SKM-1 (cell line): ENCODE measurements at regions not wholly inside any gene's neighbourhood (a gene's known extent, or its start where the extent isn't known, plus 50 kb on each side); places are given as distances from the start of the nearest gene placed in this dataset.
A peak's percentile ranks its signal among the peaks of the same experiment; 100 is the strongest.

Experiments used
- DNase-seq: peaks from one replicate; lab custom pipeline; 2025; ENCODE audit not compliant: unreplicated experiment; lab: John Stamatoyannopoulos, UW

GRCh38 chr7:25926451-25926850 lies 225.5 kb upstream of the NFE2L3 start:
- DNase-seq: no peak

GRCh38 chr7:25926891-25927625 lies 224.9 kb upstream of the NFE2L3 start:
- DNase-seq: no peak

GRCh38 chr7:25927626-25927978 lies 224.4 kb upstream of the NFE2L3 start:
- no peak for DNase-seq

GRCh38 chr7:25928549-25929330 lies 223.3 kb upstream of the NFE2L3 start:
- DNase-seq: no peak

- DNase-seq: no peak
Observed at GRCh38 chr7:25929448-25929847, 222.6 kb upstream of the NFE2L3 start.

- DNase-seq: no peak
Observed at GRCh38 chr7:25930492-25931048, 221.4 kb upstream of the NFE2L3 start.

GRCh38 chr7:25931156-25931555 lies 220.8 kb upstream of the NFE2L3 start:
- no peak for DNase-seq

GRCh38 chr7:25933921-25934320 lies 218.1 kb upstream of the NFE2L3 start:
- no peak for DNase-seq

GRCh38 chr7:25940086-25940906 lies 211.7 kb upstream of the NFE2L3 start:
- no peak for DNase-seq

GRCh38 chr7:25944777-25945515 lies 207.1 kb upstream of the NFE2L3 start:
- no peak for DNase-seq

- DNase-seq: no peak
Observed at GRCh38 chr7:25945608-25946007, 206.4 kb upstream of the NFE2L3 start.

- no peak for DNase-seq
Observed at GRCh38 chr7:25946181-25946580, 205.8 kb upstream of the NFE2L3 start.

- no peak for DNase-seq
Observed at GRCh38 chr7:25947669-25948516, 204.1 kb upstream of the NFE2L3 start.

- DNase-seq: no peak
Observed at GRCh38 chr7:25949736-25950487, 202.1 kb upstream of the NFE2L3 start.

GRCh38 chr7:25950488-25951413 lies 201.2 kb upstream of the NFE2L3 start:
- peak; percentile 91 for DNase-seq

- DNase-seq: no peak
Observed at GRCh38 chr7:25951414-25952260, 200.4 kb upstream of the NFE2L3 start.
